Endothelial cell of umbilical vein (primary cell): ENCODE measurements at regions not wholly inside any gene's neighbourhood (a gene's known extent, or its start where the extent isn't known, plus 50 kb on each side); places are given as distances from the start of the nearest gene placed in this dataset.

Experiments
- BruUV-seq: library from RNA; stranded (reverse); fragments of 400-500 nt; replicated peaks from 2 replicates; lab custom pipeline; 2021; lab: Mats Ljungman, UMichigan
- CTCF ChIA-PET: fragments of 300-600, 350-600 bp; sonication (Branson Sonifier 250); formaldehyde crosslinking; loops from one replicate; lab custom pipeline; 2021; ENCODE audit warnings: antibody characterized with exemption, inconsistent platforms; lab: Charles Lee
- POLR2A ChIA-PET: fragments of 300-600, 350-600 bp; sonication (Branson Sonifier 250); formaldehyde crosslinking; loops from one replicate; lab custom pipeline; 2021; ENCODE audit warnings: antibody characterized with exemption, inconsistent platforms; lab: Charles Lee
- DNase-seq: peaks from one replicate; pipeline ENCODE4 v3.0.0-alpha.2; 2011; ENCODE audit warnings: low read depth, low spot score
- FAIRE-seq: peaks from 2 replicates; lab custom pipeline; 2011; peaks lifted over from hg19 to GRCh38; lab: Jason Lieb, UNC
- H2AFZ ChIP-seq: 2 replicates; pipeline ENCODE4 v1.6.0; 2012; ENCODE audit warnings: low read depth, low read length, control low read depth, inconsistent platforms
- H3K27ac ChIP-seq: 2 replicates; pipeline ENCODE4 v1.5.1; 2011; ENCODE audit warnings: low read depth, mild to moderate bottlenecking, control low read depth, low read length, moderate library complexity; ENCODE audit not compliant: insufficient read depth
- H3K27me3 ChIP-seq, 2 experiments: 2 replicates each; pipeline versions ENCODE4 v1.6.0 to v1.6.1; 2011; ENCODE audit warnings: low read length in 2 of 2, mixed read lengths in 1 of 2; ENCODE audit not compliant: control insufficient read depth in 2 of 2, insufficient read depth in 2 of 2
- H3K36me3 ChIP-seq, 2 experiments: 2 replicates in 1 of 2; 3 replicates in 1 of 2; pipeline ENCODE4 v1.5.1; 2011; ENCODE audit warnings: low read length in 2 of 2, mild to moderate bottlenecking in 1 of 2, moderate library complexity in 1 of 2; ENCODE audit not compliant: control insufficient read depth in 2 of 2, insufficient read depth in 2 of 2; ENCODE audit errors: extremely low read depth in 1 of 2
- H3K4me1 ChIP-seq: 3 replicates; pipeline ENCODE4 v1.5.1; 2011; ENCODE audit warnings: mild to moderate bottlenecking, low read length; ENCODE audit not compliant: control insufficient read depth, insufficient read depth; ENCODE audit errors: extremely low read depth
- H3K4me2 ChIP-seq: 2 replicates; pipeline ENCODE4 v1.6.1; 2011; ENCODE audit warnings: low read length, control low read depth, mixed read lengths; ENCODE audit not compliant: insufficient read depth
- H3K4me3 ChIP-seq, 3 experiments: fragments of 200-600 bp in 1 of 3; sonication (generic), shearing (Covaris generic) in 1 of 3; replicated peaks in 1 of 3; 2 replicates each; pipeline ENCODE4 v1.5.1; 2011 to 2016; ENCODE audit warnings: control low read depth in 3 of 3, low read length in 3 of 3, mild to moderate bottlenecking in 2 of 3, inconsistent platforms in 1 of 3, low read depth in 1 of 3, moderate library complexity in 1 of 3; ENCODE audit not compliant: insufficient read depth in 1 of 3
- H3K79me2 ChIP-seq: 2 replicates; pipeline ENCODE4 v1.6.0; 2012; ENCODE audit warnings: low read length, inconsistent platforms; ENCODE audit not compliant: control insufficient read depth, insufficient read depth
- H3K9ac ChIP-seq: replicated peaks from 2 replicates; pipeline ENCODE3; 2011; ENCODE audit warnings: low read length, control low read depth; ENCODE audit not compliant: insufficient read depth; ENCODE audit errors: extremely low read depth
- H3K9me1 ChIP-seq: replicated peaks from 3 replicates; pipeline ENCODE4 v1.6.0; 2011; ENCODE audit warnings: mild to moderate bottlenecking, low read length; ENCODE audit not compliant: control insufficient read depth, insufficient read depth; ENCODE audit errors: extremely low read depth
- H3K9me3 ChIP-seq: replicated peaks from 2 replicates; pipeline ENCODE4 v1.5.1; 2012; ENCODE audit warnings: low read length, inconsistent platforms; ENCODE audit not compliant: control insufficient read depth, insufficient read depth
- H4K20me1 ChIP-seq: replicated peaks from 2 replicates; pipeline ENCODE3; 2011; ENCODE audit warnings: mild to moderate bottlenecking, low read length; ENCODE audit not compliant: control insufficient read depth, insufficient read depth; ENCODE audit errors: extremely low read depth
- EZH2 ChIP-seq: IDR thresholded peaks from 2 replicates; pipeline ENCODE4 v1.6.1; 2012; ENCODE audit warnings: borderline replicate concordance, low read depth, mild to moderate bottlenecking, moderate library complexity, low read length, inconsistent platforms; ENCODE audit not compliant: severe bottlenecking
- GATA2 ChIP-seq: IDR thresholded peaks from 2 replicates; pipeline ENCODE4 v1.7.0; 2011; ENCODE audit warnings: low read depth, mild to moderate bottlenecking, moderate library complexity, mixed read lengths, low read length; ENCODE audit not compliant: insufficient read length, insufficient read depth
- JUN ChIP-seq: IDR thresholded peaks from 2 replicates; pipeline ENCODE4 v1.6.1; 2011; ENCODE audit warnings: borderline replicate concordance, low read depth; ENCODE audit not compliant: insufficient read length, insufficient read depth
- POLR2AphosphoS5 ChIP-seq: IDR thresholded peaks from 2 replicates; pipeline ENCODE4 v1.6.1; 2012; ENCODE audit warnings: low read depth, mild to moderate bottlenecking, control low read depth, low read length, moderate library complexity; ENCODE audit not compliant: insufficient read depth
- dilution Hi-C: fragments of 300-500 bp; cut with MboI; formaldehyde crosslinking; loops from one replicate; pipeline ENCODE4 v1.15.0; 2019; ENCODE audit warnings: low sequenced_read_pairs; ENCODE audit not compliant: extremely low pct_ligation_motif_present
- intact Hi-C: fragments of 100-400 bp; cut with micrococcal nuclease; formaldehyde crosslinking; loops from one replicate; pipeline ENCODE4 v1.10.0; 2022

- dilution Hi-C loops = no loop called here
- H3K27me3 ChIP-seq = no peaks in the 10 kb centered on the region
- no peak overlapping the region for H3K9ac ChIP-seq
- H3K36me3 ChIP-seq = no peaks in the 10 kb centered on the region
- TF ChIP-seq JUN = no peak
- intact Hi-C loops = no loop called here
- H3K9me3 ChIP-seq = no peaks in the 10 kb centered on the region
- H2AFZ ChIP-seq = no peak overlapping the region
- no TSS peak for BruUV-seq
- H3K79me2 ChIP-seq = no peaks in the 10 kb centered on the region
- no peaks in the 10 kb centered on the region for H4K20me1 ChIP-seq
- ChIA-PET POLR2A (no interaction called here), CTCF (interaction anchor here (1.4 kb wide), 1 partner anchor 23 kb away, joined by 3 read pairs; no protein-coding TSS in a partner anchor)
- H3K4me1 ChIP-seq = peaks cover 2% of the 10 kb centered on the region
- no peaks in the 10 kb centered on the region for H3K9me1 ChIP-seq
- H3K27ac ChIP-seq = no peak overlapping the region
- no peak overlapping the region for H3K4me2 ChIP-seq
- no peak overlapping the region for H3K4me3 ChIP-seq
- DNase-seq (no peak), FAIRE-seq (no peak)
These were observed 309.3 kb upstream of the KCND2 start for GRCh38 chr7:119963654-119964053.

- H3K9me3 ChIP-seq = no peaks in the 10 kb centered on the region
- H3K27ac ChIP-seq = no peak overlapping the region
- DNase-seq = no peak
- ChIA-PET CTCF (interaction anchor here (0.6 to 1.4 kb wide), 2 partner anchors 23 to 483 kb away, joined by 3 read pairs; no protein-coding TSS in a partner anchor), POLR2A (no interaction called here)
- FAIRE-seq = no peak
- H3K4me3 ChIP-seq = no peak overlapping the region
- H3K4me1 ChIP-seq = peaks cover 2% of the 10 kb centered on the region
- no peaks in the 10 kb centered on the region for H4K20me1 ChIP-seq
- no TSS peak for BruUV-seq
- H3K27me3 ChIP-seq = no peaks in the 10 kb centered on the region
- H3K79me2 ChIP-seq = no peaks in the 10 kb centered on the region
- H3K9ac ChIP-seq = no peak overlapping the region
- intact Hi-C loops = no loop called here
- no peak overlapping the region for H2AFZ ChIP-seq
- H3K36me3 ChIP-seq = no peaks in the 10 kb centered on the region
- no peaks in the 10 kb centered on the region for H3K9me1 ChIP-seq
- no peak overlapping the region for H3K4me2 ChIP-seq
- no peak for TF ChIP-seq GATA2
- no peak for TF ChIP-seq EZH2
- no peak for TF ChIP-seq JUN
- no peak for TF ChIP-seq POLR2AphosphoS5
- dilution Hi-C loops = no loop called here
These were observed 308.9 kb upstream of the KCND2 start for GRCh38 chr7:119964065-119964464.
